ENCODE measurements at regions not wholly inside any gene's neighbourhood (a gene's known extent, or its start where the extent isn't known, plus 50 kb on each side); places are given as distances from the start of the nearest gene placed in this dataset.

- H4K20me1 ChIP-seq (replicated peaks; ENCODE audit: control insufficient read depth, insufficient read depth, low read length): no peaks in the 10 kb centered on the region; the same call in 1 of the 2 replicates
- in situ Hi-C loops (cut with MboI): no loop called here
- no peaks in the 10 kb centered on the region for H3K36me3 ChIP-seq (ENCODE audit: control insufficient read depth, insufficient read depth, low read length)
- intact Hi-C loops (cut with micrococcal nuclease): no loop called here
- FAIRE-seq: no peak
- H3K4me2 ChIP-seq (ENCODE audit: insufficient read depth, low read length): no peak overlapping the region
- DNase-seq (ENCODE audit: extremely low read depth in 1 of 4, low spot score in 3 of 4): no peak
- no peak overlapping the region for H2AFZ ChIP-seq (ENCODE audit: low read depth, low read length)
- no peak for ATAC-seq
- WGBS (ENCODE audit: insufficient coverage, low coverage, missing lambda C conversion rate): 2% methylated on average over 6 of the region's 6 CpGs
- POLR2A ChIA-PET: interaction anchor here (0.7 to 1.2 kb wide), 3 partner anchors 8 to 25 kb away, joined by 3 to 4 read pairs (median 3); no protein-coding TSS in a partner anchor
- H3K9me1 ChIP-seq (ENCODE audit: control insufficient read depth, insufficient read depth, low read length): no peaks in the 10 kb centered on the region
- H3K4me3 ChIP-seq: no peak overlapping the region
- peaks cover 6 to 21% of the 10 kb centered on the region in 2 experiments; a peak in 3 of 5 replicates for H3K4me1 ChIP-seq (replicated peaks in 1 of 2; ENCODE audit: control insufficient read depth in 2 of 2, insufficient read depth in 2 of 2, low read length in 2 of 2)
- no peak overlapping the region for H3K9ac ChIP-seq (ENCODE audit: insufficient read depth in 1 of 2, low read depth in 2 of 2, low read length in 2 of 2)
- H3K27ac ChIP-seq (ENCODE audit: extremely low read depth, low read depth, low read length): no peak overlapping the region
- H3K9me3 ChIP-seq (replicated peaks; ENCODE audit: control insufficient read depth, insufficient read depth, low read depth, low read length): no peaks in the 10 kb centered on the region
- H3K79me2 ChIP-seq (ENCODE audit: control insufficient read depth, insufficient read depth, low read length): no peaks in the 10 kb centered on the region
- no TSS peak for BruUV-seq (replicated peaks)
- H3K27me3 ChIP-seq (ENCODE audit: control insufficient read depth in 2 of 2, insufficient read depth in 2 of 2, low read length in 2 of 2): peaks cover 31 to 50% of the 10 kb centered on the region in 2 experiments
- CTCF ChIA-PET (ENCODE audit: low intra/inter-chr PET ratio): no interaction called here
- TF ChIP-seq GABPB2 (CRISPR knock-in tag; conservative IDR thresholded peaks at IDR 0.05) (no peak), TARDBP (IDR thresholded peaks at IDR 0.05) (no peak), CBX1 (IDR thresholded peaks at IDR 0.05; ENCODE audit: low read depth) (no peak), KHSRP (IDR thresholded peaks at IDR 0.05) (no peak), CBX8 (IDR thresholded peaks at IDR 0.05; ENCODE audit: borderline replicate concordance, extremely low read depth, low read depth, low read length, poor library complexity, severe bottlenecking) (no peak)
Observed at GRCh38 chr6:4615231-4615630, 161.0 kb upstream of the CDYL start.

DNA sequence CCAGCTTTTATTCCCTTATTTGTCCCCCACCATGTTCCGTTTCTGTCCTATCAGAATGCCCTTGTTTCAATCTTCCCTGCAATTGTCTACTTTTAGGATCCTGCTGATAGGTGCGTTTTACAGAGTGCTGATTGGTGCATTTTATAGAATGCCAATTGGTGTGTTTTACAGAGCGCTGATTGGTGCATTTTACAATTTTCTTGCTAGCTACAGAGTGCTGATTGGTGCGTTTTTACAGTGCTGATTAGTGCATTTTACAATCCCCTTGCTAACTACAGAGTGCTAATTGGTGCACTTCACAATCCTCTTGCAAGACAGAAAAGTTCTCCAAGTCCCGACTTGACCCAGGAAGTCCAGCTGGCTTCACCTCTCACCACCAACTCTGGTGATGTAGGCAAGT is 161.6 kb upstream of the CDYL start:
- intact Hi-C loops (cut with micrococcal nuclease) (no loop called here), in situ Hi-C loops (cut with MboI) (no loop called here)
- Histone ChIP-seq H3K27ac (ENCODE audit: extremely low read depth, low read depth, low read length) (no peak overlapping the region), H3K36me3 (ENCODE audit: control insufficient read depth, insufficient read depth, low read length) (no peaks in the 10 kb centered on the region), H3K27me3 (ENCODE audit: control insufficient read depth in 2 of 2, insufficient read depth in 2 of 2, low read length in 2 of 2) (peaks cover 33 to 50% of the 10 kb centered on the region in 2 experiments), H3K9ac (ENCODE audit: insufficient read depth in 1 of 2, low read depth in 2 of 2, low read length in 2 of 2) (no peak overlapping the region), H3K79me2 (ENCODE audit: control insufficient read depth, insufficient read depth, low read length) (no peaks in the 10 kb centered on the region), H3K4me1 (replicated peaks in 1 of 2; ENCODE audit: control insufficient read depth in 2 of 2, insufficient read depth in 2 of 2, low read length in 2 of 2) (peaks cover 2 to 15% of the 10 kb centered on the region in 2 experiments; a peak in 3 of 5 replicates), H3K4me3 (no peak overlapping the region), H4K20me1 (replicated peaks; ENCODE audit: control insufficient read depth, insufficient read depth, low read length) (no peaks in the 10 kb centered on the region; the same call in 1 of the 2 replicates), H2AFZ (ENCODE audit: low read depth, low read length) (no peak overlapping the region), H3K9me1 (ENCODE audit: control insufficient read depth, insufficient read depth, low read length) (no peaks in the 10 kb centered on the region), H3K9me3 (replicated peaks; ENCODE audit: control insufficient read depth, insufficient read depth, low read depth, low read length) (no peaks in the 10 kb centered on the region), H3K4me2 (ENCODE audit: insufficient read depth, low read length) (no peak overlapping the region)
- DNase-seq (ENCODE audit: extremely low read depth in 1 of 4, low spot score in 3 of 4) (no peak), ATAC-seq (no peak), FAIRE-seq (no peak)
- BruUV-seq (replicated peaks): no TSS peak
- 15% methylated on average over 5 of the region's 5 CpGs for WGBS (ENCODE audit: insufficient coverage, low coverage, missing lambda C conversion rate)
- peak; percentile 15; the same call in 1 of the 2 replicates for TF ChIP-seq C11orf30 (IDR thresholded peaks at IDR 0.05; ENCODE audit: low read depth)
- peak; percentile 6 for TF ChIP-seq NFYB (IDR thresholded peaks at IDR 0.05; ENCODE audit: extremely low read depth, insufficient read length)
- TF ChIP-seq ZNF316 (IDR thresholded peaks at IDR 0.05): peak; percentile 44; the same call in 1 of the 2 replicates
- TF ChIP-seq LCOR (CRISPR knock-in tag; IDR thresholded peaks at IDR 0.05): no peak
- POLR2A ChIA-PET: no interaction called here
- CTCF ChIA-PET (ENCODE audit: low intra/inter-chr PET ratio): no interaction called here

All from K562 (cell line).